Pancreas (tissue), 10 donors: ENCODE measurements at regions not wholly inside any gene's neighbourhood (a gene's known extent, or its start where the extent isn't known, plus 50 kb on each side); places are given as distances from the start of the nearest gene placed in this dataset.

ENCODE experiments used
- ATAC-seq, 4 donors: fragments of 200-7000 bp; cut with Tn5 transposase; one replicate each; pipeline versions ENCODE4 v1.8.0 to v1.9.1; 2020; ENCODE audit warnings: mild to moderate bottlenecking in 4 of 4, moderate library complexity in 4 of 4
- DNase-seq, 6 donors: peaks; one replicate each; pipeline ENCODE4 v3.0.0-alpha.2; 2020
- FAIRE-seq: peaks from 2 replicates; lab custom pipeline; 2012; peaks lifted over from hg19 to GRCh38; lab: Jason Lieb, UNC
- H3K27ac ChIP-seq, 4 donors: fragments of 200-600 bp; sonication (generic); 1 replicate in 3 of 4; 2 replicates in 1 of 4; pipeline versions ENCODE4 v1.5.0 to v1.8.0; 2020
- H3K27me3 ChIP-seq, 4 donors: fragments of 200-600 bp; one replicate each; pipeline ENCODE4 v1.8.0; 2021
- H3K36me3 ChIP-seq, 3 donors: fragments of 200-600 bp; sonication (generic) in 1 of 3; one replicate each; pipeline versions ENCODE4 v1.5.0 to v1.8.0; 2020 to 2021
- H3K4me1 ChIP-seq, 3 donors: fragments of 200-600 bp; one replicate each; pipeline ENCODE4 v1.8.0; 2021
- H3K4me3 ChIP-seq, 4 donors: fragments of 200-600 bp; sonication (generic) in 2 of 4; one replicate each; pipeline versions ENCODE4 v1.5.0 to v1.8.0; 2020 to 2021
- H3K9me3 ChIP-seq, 4 donors: fragments of 200-600 bp; one replicate each; pipeline ENCODE4 v1.8.0; 2021
- CTCF ChIP-seq, 4 donors: fragments of 200-600 bp; sonication (generic) in 3 of 4; IDR thresholded peaks; one replicate each; pipeline versions ENCODE4 v1.5.0 to v1.8.0; 2021; ENCODE audit warnings: antibody characterized with exemption in 4 of 4
- WGBS, 2 donors: extraction: QIAGEN DNeasy Blood & Tissue Kit; methylation state at CpG; one replicate each; pipeline ENCODE4 v1.1.7; 2013; 5-methylcytosine and 5-hydroxymethylcytosine counted together
- intact Hi-C, 3 donors: fragments of 100-400 bp; cut with DNase I; formaldehyde crosslinking; loops; one replicate each; pipeline versions ENCODE4 v1.11.1 to v1.14.2; 2022
- donor health status: healthy with polysubstance abuse.
- donor health status: DM: no; HTN: no; CAD: no; lungs with moderate emphysema.
- donor health status: DM: no; HTN: no; CAD: no.
- donor health status: control.
- donor health status: control.
- donor health status: Bipolar disorder and iron deficiency.
- donor health status: DM: yes; HTN: yes; CAD: no.
- donor health status: DM: no; HTN: no; CAD: no.
- donor health status: DM: no; HTN: no; CAD: no.
- donor health status: DM: yes; HTN: yes; CAD: no.

- no peaks in the 10 kb centered on the region for H3K36me3 ChIP-seq
- H3K27me3 ChIP-seq, result no peaks in the 10 kb centered on the region
- H3K27ac ChIP-seq, result no peak overlapping the region
- DNase-seq (no peak), FAIRE-seq (no peak), ATAC-seq (no peak)
- TF ChIP-seq CTCF (IDR thresholded peaks at IDR 0.05), result no peak
- WGBS, 2 donors, result 96 to 97% methylated on average over 1 of the region's 1 CpG
- H3K4me3 ChIP-seq, result no peak overlapping the region
- H3K4me1 ChIP-seq, result no peaks in the 10 kb centered on the region
- no peaks in the 10 kb centered on the region for H3K9me3 ChIP-seq
- intact Hi-C loops, result no loop called here
Observed at GRCh38 chr12:5374713-5375112, 57.2 kb upstream of the NTF3 start.

GRCh38 chr12:5375547-5376295 is 56.2 kb upstream of the NTF3 start:
- Histone ChIP-seq H3K4me1 (no peaks in the 10 kb centered on the region), H3K4me3 (no peak overlapping the region), H3K27ac (no peak overlapping the region), H3K9me3 (no peaks in the 10 kb centered on the region), H3K36me3 (no peaks in the 10 kb centered on the region), H3K27me3 (no peaks in the 10 kb centered on the region)
- FAIRE-seq (no peak), DNase-seq (no peak), ATAC-seq (no peak)
- no peak for TF ChIP-seq CTCF (IDR thresholded peaks at IDR 0.05)
- WGBS, 2 donors, result 63 to 70% methylated on average over 5 of the region's 5 CpGs
- intact Hi-C loops, result no loop called here

GRCh38 chr12:5376591-5377207 is 55.2 kb upstream of the NTF3 start:
- Histone ChIP-seq H3K4me1 (no peaks in the 10 kb centered on the region), H3K9me3 (no peaks in the 10 kb centered on the region), H3K27me3 (no peaks in the 10 kb centered on the region), H3K27ac (no peak overlapping the region), H3K4me3 (no peak overlapping the region), H3K36me3 (no peaks in the 10 kb centered on the region)
- DNase-seq (no peak), FAIRE-seq (no peak), ATAC-seq (no peak)
- intact Hi-C loops, result no loop called here
- TF ChIP-seq CTCF (IDR thresholded peaks at IDR 0.05), result no peak
- WGBS, 2 donors, result 55 to 59% methylated on average over 5 of the region's 5 CpGs

- intact Hi-C loops, result no loop called here
- Histone ChIP-seq H3K9me3 (no peaks in the 10 kb centered on the region), H3K27me3 (no peaks in the 10 kb centered on the region), H3K4me3 (no peak overlapping the region), H3K27ac (no peak overlapping the region), H3K36me3 (no peaks in the 10 kb centered on the region), H3K4me1 (no peaks in the 10 kb centered on the region)
- no peak for TF ChIP-seq CTCF (IDR thresholded peaks at IDR 0.05)
- ATAC-seq, result no peak
- DNase-seq, result no peak
- WGBS, 2 donors, result 61 to 73% methylated on average over 12 of the region's 12 CpGs
- no peak for FAIRE-seq
Observed at GRCh38 chr12:5377997-5378592, 53.8 kb upstream of the NTF3 start.
